Muscle of leg (tissue), 3 donors: ENCODE measurements at regions not wholly inside any gene's neighbourhood (a gene's known extent, or its start where the extent isn't known, plus 50 kb on each side); places are given as distances from the start of the nearest gene placed in this dataset.
A peak's percentile ranks its signal among the peaks of the same experiment; 100 is the strongest.

Experiments used
- DNase-seq: peaks from one replicate; pipeline ENCODE4 v3.0.0; 2013
- H3K27ac ChIP-seq: one replicate; pipeline ENCODE4 v1.5.1; 2013; ENCODE audit warnings: mild to moderate bottlenecking, low read length, control low read depth
- H3K27me3 ChIP-seq: one replicate; pipeline ENCODE4 v1.6.1; 2013; ENCODE audit warnings: low read length; ENCODE audit not compliant: control insufficient read depth, insufficient read depth
- H3K36me3 ChIP-seq: one replicate; pipeline ENCODE4 v1.6.1; 2013; ENCODE audit warnings: low read length; ENCODE audit not compliant: control insufficient read depth, insufficient read depth
- H3K4me1 ChIP-seq: one replicate; pipeline ENCODE4 v1.6.1; 2013; ENCODE audit warnings: low read length; ENCODE audit not compliant: control insufficient read depth, insufficient read depth
- H3K4me3 ChIP-seq: one replicate; pipeline ENCODE4 v1.5.1; 2013; ENCODE audit warnings: low read length, control low read depth
- H3K9me3 ChIP-seq: replicated peaks from 2 replicates; pipeline ENCODE4 v1.6.1; 2013; ENCODE audit warnings: low read depth, low read length; ENCODE audit not compliant: control insufficient read depth
- WGBS: methylation state at CpG from one replicate; pipeline ENCODE4 v1.1.5; 2013; ENCODE audit warnings: missing lambda C conversion rate; ENCODE audit not compliant: insufficient coverage; 5-methylcytosine and 5-hydroxymethylcytosine counted together

- Histone ChIP-seq H3K9me3 (no peaks in the 10 kb centered on the region), H3K27ac (no peak overlapping the region), H3K36me3 (no peaks in the 10 kb centered on the region), H3K4me3 (no peak overlapping the region), H3K27me3 (peaks cover 35% of the 10 kb centered on the region), H3K4me1 (peaks cover 26% of the 10 kb centered on the region)
- WGBS = 51% methylated on average over 18 of the region's 19 CpGs
- peak; percentile 41 for DNase-seq
Observed at GRCh38 chr11:71115770-71116692, 136.3 kb downstream of the SHANK2 start.

DNA sequence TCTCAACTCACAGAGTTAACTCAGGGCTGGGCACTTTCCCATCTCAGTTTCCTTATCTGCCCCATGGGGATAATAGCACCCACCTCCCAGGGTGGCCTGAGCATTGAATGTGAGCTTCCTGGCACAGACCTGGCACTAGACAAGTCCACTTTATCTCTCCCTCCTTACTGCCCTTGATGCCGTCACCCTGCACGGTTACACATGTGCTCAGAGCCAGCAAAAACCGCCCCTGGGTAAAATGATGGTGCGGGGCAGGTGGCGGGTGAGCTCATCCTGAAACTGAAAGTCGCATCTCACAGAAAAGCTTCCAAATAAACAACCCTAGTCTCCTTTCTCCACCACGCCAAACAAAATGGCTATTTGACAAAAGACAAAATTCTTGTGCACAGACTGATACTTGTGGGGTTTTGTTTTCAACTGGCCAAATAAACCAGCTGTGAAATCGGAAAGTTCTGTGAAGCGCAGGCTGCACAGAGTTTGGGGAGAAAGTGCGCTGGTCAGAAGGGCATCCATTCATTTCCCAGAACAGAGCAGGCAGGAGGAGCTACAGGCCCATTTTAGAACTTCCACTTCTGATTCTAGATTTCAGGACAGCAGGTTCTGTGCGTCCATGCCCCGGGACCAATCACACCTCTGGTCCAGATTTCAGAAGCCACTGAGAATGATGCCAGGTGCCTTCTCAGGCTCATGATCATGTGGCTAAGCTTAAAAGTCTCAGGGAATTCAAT, 138.1 kb downstream of the SHANK2 start:
- no peaks in the 10 kb centered on the region for H3K9me3 ChIP-seq
- DNase-seq = peak; percentile 42
- 65% methylated on average over 4 of the region's 12 CpGs for WGBS
- H3K4me1 ChIP-seq = peaks cover 18% of the 10 kb centered on the region
- no peak overlapping the region for H3K4me3 ChIP-seq
- no peak overlapping the region for H3K27ac ChIP-seq
- H3K36me3 ChIP-seq = no peaks in the 10 kb centered on the region
- H3K27me3 ChIP-seq = peaks cover 29% of the 10 kb centered on the region

DNA sequence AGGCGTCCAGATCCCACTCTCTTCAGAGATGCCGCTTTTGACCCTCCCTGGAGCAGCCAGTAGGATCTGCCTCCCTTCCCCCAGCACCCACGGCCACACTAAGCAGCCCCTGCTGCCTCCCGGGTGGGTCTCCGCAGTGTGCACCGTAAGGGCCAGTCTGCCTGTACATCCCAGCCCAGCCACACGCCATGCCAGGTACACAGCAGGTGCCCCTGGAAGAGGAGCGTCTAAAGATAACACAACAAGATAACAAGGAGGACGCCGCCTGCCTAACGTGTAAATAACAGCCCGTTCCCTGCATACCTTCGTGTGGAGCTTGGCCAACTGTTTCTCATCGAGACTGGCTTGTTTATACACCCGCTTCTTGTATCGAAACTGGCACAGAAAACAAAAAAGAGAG, 139.4 kb downstream of the SHANK2 start:
- Histone ChIP-seq H3K36me3 (no peaks in the 10 kb centered on the region), H3K27me3 (peaks cover 29% of the 10 kb centered on the region), H3K27ac (no peak overlapping the region), H3K4me3 (no peak overlapping the region), H3K9me3 (no peaks in the 10 kb centered on the region), H3K4me1 (peaks cover 18% of the 10 kb centered on the region)
- WGBS = 75% methylated on average over 14 of the region's 16 CpGs
- DNase-seq = no peak

DNA sequence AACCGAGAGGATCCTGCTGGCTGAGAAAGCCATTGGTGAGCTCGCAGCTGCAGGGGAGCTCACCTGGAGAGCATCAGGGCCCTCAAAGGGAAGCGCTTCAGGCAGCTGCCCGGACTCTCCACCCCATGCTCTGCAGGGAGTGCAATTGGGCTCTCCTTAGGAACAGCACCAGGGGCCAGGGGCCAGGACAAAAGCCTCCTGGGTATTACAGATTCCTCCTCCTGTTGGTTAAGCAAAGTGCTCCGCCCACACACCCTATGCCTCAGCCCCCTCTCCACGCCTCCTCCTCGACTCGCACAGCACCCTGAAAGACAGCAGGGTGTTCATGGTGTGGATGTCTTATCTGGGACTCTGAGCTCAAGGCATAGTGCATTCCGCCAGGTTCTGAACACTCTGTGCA, 139.9 kb downstream of the SHANK2 start:
- Histone ChIP-seq H3K36me3 (no peaks in the 10 kb centered on the region), H3K27me3 (peaks cover 28% of the 10 kb centered on the region), H3K27ac (no peak overlapping the region), H3K9me3 (no peaks in the 10 kb centered on the region), H3K4me1 (peaks cover 18% of the 10 kb centered on the region), H3K4me3 (no peak overlapping the region)
- WGBS = 64% methylated on average over 4 of the region's 9 CpGs
- DNase-seq = no peak

DNA sequence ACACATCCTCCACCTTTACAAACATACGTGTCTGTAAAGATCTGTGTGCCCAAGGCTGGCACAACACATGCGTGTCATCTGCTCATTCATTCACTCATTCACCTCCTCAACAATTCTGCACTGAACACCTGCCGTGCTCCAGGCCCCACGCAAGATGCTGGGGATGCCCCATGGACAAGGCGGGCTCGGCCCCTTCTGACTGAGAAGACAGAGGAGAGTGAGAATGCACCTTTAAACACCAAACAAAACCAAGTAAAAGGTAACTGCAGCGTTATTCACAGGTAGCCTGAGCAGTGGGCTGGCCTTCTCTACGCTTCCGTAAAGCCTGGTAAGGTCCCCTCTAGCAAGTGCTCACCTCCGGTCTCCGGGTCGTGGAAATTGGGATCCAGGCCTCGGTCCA, 142.8 kb downstream of the SHANK2 start:
- DNase-seq = no peak
- 89% methylated on average over 8 of the region's 13 CpGs for WGBS
- Histone ChIP-seq H3K27me3 (peaks cover 20% of the 10 kb centered on the region), H3K4me1 (peaks cover 7% of the 10 kb centered on the region), H3K4me3 (no peak overlapping the region), H3K9me3 (no peaks in the 10 kb centered on the region), H3K27ac (no peak overlapping the region), H3K36me3 (no peaks in the 10 kb centered on the region)

DNA sequence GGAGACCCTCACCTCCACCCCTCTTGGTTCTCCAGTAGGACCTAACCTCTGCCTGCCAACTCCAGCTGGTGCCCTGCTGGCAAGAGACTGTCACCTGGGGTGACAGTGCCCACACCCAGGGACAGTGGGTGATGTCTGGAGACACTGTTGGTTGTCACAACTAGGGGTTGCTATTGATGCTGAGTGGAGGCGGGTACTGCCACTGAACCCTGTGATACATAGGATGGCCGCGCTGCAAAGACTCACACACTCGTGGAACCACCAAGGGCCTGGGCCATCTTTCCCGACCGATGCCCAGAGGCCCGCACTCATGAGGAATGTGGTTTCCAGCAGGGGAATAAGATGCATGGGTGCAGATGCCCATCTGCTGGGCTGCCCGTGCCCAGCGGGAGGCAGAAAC, 143.2 kb downstream of the SHANK2 start:
- H3K4me3 ChIP-seq = no peak overlapping the region
- no peaks in the 10 kb centered on the region for H3K36me3 ChIP-seq
- no peaks in the 10 kb centered on the region for H3K9me3 ChIP-seq
- H3K4me1 ChIP-seq = peaks cover 5% of the 10 kb centered on the region
- peaks cover 18% of the 10 kb centered on the region for H3K27me3 ChIP-seq
- H3K27ac ChIP-seq = no peak overlapping the region
- DNase-seq = no peak
- 97% methylated on average over 9 of the region's 9 CpGs for WGBS

- Histone ChIP-seq H3K27ac (no peak overlapping the region), H3K27me3 (peaks cover 10% of the 10 kb centered on the region), H3K4me3 (no peak overlapping the region), H3K4me1 (no peaks in the 10 kb centered on the region), H3K36me3 (no peaks in the 10 kb centered on the region), H3K9me3 (no peaks in the 10 kb centered on the region)
- no peak for DNase-seq
- 73% methylated on average over 21 of the region's 21 CpGs for WGBS
Observed at GRCh38 chr11:71108013-71108865, 144.1 kb downstream of the SHANK2 start.

- Histone ChIP-seq H3K4me3 (no peak overlapping the region), H3K9me3 (no peaks in the 10 kb centered on the region), H3K4me1 (no peaks in the 10 kb centered on the region), H3K36me3 (no peaks in the 10 kb centered on the region), H3K27ac (no peak overlapping the region), H3K27me3 (peaks cover 4% of the 10 kb centered on the region)
- DNase-seq = no peak
- WGBS = 79% methylated on average over 6 of the region's 6 CpGs
Observed at GRCh38 chr11:71106671-71107070, 145.7 kb downstream of the SHANK2 start.

DNA sequence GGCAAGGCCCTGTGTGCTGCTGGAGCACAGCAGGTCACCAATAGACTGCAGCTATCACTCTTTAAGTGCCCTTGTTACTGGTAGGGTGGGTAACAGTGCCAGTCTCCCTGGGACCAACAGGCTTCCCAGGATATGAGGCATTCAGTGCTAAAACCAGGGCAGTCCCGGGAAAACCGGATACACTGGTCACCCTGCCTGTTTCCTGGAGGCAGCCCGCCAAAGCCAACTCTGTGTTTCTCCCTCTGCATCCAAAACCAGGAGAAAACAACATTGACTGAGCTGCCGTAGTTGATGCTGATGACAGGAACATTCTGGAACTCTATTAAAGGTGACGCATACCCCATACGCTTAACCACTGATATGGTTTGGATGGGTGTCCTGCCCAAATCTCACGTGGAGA, 149.1 kb downstream of the SHANK2 start:
- no peaks in the 10 kb centered on the region for H3K9me3 ChIP-seq
- no peak overlapping the region for H3K27ac ChIP-seq
- no peaks in the 10 kb centered on the region for H3K4me1 ChIP-seq
- no peak for DNase-seq
- H3K36me3 ChIP-seq = no peaks in the 10 kb centered on the region
- 83% methylated on average over 3 of the region's 7 CpGs for WGBS
- peaks cover 4% of the 10 kb centered on the region for H3K27me3 ChIP-seq
- H3K4me3 ChIP-seq = no peak overlapping the region
